NCI-H526 treated with DMSO at 0.1 percent for 48 hours (cell line): ENCODE measurements at regions not wholly inside any gene's neighbourhood (a gene's known extent, or its start where the extent isn't known, plus 50 kb on each side); places are given as distances from the start of the nearest gene placed in this dataset.

Experiments used
- DNase-seq: peaks from one replicate; lab custom pipeline; 2025; lab: John Stamatoyannopoulos, UW

GRCh38 chr12:17809206-17809605 is 280.8 kb downstream of the RERGL start:
- no peak for DNase-seq

- no peak for DNase-seq
These were observed 287.0 kb downstream of the RERGL start for GRCh38 chr12:17802657-17803641.

GRCh38 chr12:17793854-17794253 is 296.1 kb downstream of the RERGL start:
- DNase-seq: no peak

GRCh38 chr12:17778242-17778641 is 311.8 kb downstream of the RERGL start:
- DNase-seq: no peak

GRCh38 chr12:17763366-17763765 is 326.6 kb downstream of the RERGL start:
- no peak for DNase-seq

GRCh38 chr12:17759982-17760381 is 330.0 kb downstream of the RERGL start:
- no peak for DNase-seq
